SW480 (cell line): ENCODE measurements at regions not wholly inside any gene's neighbourhood (a gene's known extent, or its start where the extent isn't known, plus 50 kb on each side); places are given as distances from the start of the nearest gene placed in this dataset.

Source experiments
- DNase-seq: peaks from one replicate; pipeline ENCODE4 v3.0.0-alpha.2; 2016; ENCODE audit warnings: low spot score

DNA sequence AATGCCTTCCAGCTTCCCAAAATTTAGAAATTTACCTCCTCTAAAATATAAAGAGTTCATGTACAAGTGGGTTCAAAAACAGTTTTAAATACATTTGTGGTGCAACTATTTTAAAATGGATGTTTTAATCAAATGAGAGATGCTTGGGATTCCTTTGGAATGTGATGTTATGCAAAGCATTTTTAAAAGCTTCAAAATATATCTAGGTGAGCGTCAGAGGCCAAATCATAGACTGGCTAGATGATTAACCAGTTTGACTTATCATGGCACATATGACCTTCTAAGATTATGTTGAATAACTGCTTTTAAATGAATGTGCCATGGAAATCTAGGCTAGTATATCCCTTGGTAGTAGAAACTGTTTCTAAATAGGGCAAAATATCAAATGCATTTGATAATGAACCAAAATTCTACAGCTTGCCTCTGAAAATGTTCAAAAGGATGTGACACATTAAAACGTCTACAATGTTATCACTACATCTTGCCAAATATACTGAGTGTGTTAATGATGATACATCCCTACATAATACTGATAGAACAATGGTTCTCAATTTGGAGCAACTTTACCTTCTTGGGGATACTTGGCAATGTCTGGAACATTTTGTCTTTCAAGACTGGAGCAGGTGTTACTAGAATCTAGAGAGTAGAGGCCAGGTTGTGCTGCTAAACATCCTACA, 650.9 kb upstream of the ADGRL2 start:
- no peak for DNase-seq

DNA sequence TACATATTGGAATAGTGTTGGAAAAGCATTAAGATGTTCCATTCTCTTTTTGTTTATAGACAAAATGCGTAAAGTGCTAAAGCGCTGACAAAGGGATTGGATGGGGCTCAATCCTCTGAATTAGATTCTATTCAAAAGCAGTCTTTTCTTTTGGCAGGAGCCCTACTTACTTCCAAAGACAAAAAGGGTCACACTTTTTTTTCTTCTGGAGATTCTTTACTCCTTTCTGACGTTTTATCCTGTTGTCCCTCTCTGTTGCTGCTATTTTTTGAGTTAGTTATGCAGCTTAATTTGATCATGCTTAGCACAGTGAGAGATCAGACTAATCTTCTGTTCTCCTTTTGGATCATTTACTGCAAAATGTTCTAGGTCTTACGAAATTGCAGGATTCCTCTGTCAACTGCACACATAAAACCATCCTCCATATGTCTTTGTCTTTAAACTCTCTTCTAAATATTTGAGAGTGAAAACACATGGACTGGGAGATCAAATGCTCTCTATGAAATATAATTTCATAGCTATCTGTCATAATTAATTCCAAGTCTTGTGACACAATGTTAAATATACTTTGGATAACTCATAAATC, 656.4 kb upstream of the ADGRL2 start:
- DNase-seq = no peak

DNA sequence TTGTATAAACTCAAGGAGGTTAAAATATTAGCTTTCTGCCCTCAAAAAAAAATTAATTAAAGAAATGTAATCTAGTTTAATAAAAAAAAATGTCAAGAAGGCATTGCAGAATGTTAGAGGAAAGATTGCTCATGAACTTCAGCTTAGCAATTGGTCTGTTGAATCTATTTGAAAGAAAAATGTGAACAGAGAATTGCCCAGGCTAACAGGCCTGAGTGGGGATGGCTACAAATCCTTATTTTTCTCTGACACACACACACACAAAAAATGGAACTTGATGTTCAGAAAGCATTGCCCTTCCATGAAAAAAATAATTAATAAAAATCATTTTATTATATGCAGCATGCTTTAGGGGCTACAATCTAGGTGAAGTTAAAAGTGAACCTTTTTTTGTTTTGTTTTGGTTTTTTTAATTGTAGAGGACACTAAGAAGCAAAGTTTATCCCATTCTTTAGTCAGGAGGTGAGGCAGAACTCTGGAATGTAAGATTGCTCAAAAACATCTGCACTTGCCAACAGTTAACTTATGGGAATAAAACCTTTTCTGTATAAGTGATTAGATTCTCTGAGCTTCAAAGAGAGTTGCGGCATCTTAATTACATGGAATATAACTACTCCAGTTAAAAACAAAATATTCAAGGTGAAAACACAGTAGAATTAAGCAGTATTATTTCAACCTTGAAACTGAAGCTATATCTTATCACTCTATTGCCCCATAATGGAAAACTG, 658.5 kb upstream of the ADGRL2 start:
- no peak for DNase-seq

- no peak for DNase-seq
Observed at GRCh38 chr1:81135524-81135923, 665.2 kb upstream of the ADGRL2 start.

GRCh38 chr1:81129776-81130175, 671.0 kb upstream of the ADGRL2 start:
- DNase-seq = no peak

GRCh38 chr1:81129366-81129765, 671.4 kb upstream of the ADGRL2 start:
- DNase-seq = no peak

GRCh38 chr1:81128079-81128478, 672.7 kb upstream of the ADGRL2 start:
- no peak for DNase-seq

- no peak for DNase-seq
Observed at GRCh38 chr1:81126989-81127581, 673.6 kb upstream of the ADGRL2 start.

- no peak for DNase-seq
Observed at GRCh38 chr1:81125672-81126071, 675.1 kb upstream of the ADGRL2 start.

GRCh38 chr1:81121306-81121705, 679.4 kb upstream of the ADGRL2 start:
- DNase-seq = no peak

DNA sequence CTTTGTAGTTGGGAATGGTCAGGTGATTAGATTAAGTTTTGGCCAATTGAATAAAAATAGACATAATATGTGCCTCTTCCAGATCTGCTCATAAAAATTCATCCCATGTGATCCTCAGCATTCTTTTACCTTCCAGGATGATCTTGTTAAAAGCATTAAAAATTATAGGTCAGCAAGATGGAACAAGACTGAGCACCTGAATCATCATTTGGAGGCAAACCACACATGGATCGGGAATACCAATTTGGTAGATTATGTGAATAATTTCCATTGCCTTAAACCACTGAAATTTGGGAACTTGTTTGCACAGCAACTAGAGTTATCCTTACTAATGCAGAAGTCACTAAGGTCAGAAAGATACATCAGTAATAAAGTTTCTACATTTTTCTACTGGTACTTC, 681.4 kb upstream of the ADGRL2 start:
- DNase-seq = no peak

- DNase-seq = no peak
Observed at GRCh38 chr1:81118550-81118949, 682.2 kb upstream of the ADGRL2 start.

GRCh38 chr1:81115422-81115821, 685.3 kb upstream of the ADGRL2 start:
- DNase-seq = no peak

DNA sequence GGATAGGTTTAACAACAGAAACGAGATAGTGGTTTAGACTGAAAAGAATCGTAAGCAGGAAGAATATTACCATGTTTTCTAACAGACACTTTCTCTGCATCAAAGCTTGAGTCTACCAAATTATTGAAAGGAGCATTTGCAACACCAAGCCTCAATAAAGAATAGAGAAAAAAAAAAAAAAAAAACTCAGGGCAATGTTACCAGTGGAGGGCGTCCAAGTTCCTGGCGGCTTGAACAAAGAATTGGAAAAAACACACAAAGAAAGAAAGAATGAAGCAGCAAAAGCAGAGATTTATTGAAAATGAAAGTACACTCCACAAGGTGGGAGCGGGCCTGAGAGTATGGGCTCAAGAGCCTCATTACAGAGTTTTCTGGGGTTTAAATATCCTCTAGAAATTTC, 686.5 kb upstream of the ADGRL2 start:
- DNase-seq = no peak

DNA sequence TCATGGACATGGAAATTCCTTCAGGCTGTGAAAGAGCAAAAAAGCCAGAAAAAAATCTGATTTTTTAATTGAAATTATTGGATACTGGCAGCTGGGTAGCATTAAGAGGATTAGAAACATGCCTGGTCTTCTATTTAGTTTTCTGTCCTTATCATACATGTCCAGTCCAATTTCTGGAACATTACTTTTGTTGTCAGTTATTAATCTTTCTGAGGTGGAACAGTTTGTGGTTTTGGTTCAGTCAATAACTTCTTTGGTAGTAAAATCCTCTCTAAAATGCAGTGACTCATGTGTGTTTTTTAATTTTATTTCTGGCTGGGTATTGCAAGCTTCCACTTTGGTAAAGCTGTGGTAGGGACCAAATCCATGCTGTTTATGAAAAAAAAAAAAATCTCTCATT, 687.0 kb upstream of the ADGRL2 start:
- no peak for DNase-seq

DNA sequence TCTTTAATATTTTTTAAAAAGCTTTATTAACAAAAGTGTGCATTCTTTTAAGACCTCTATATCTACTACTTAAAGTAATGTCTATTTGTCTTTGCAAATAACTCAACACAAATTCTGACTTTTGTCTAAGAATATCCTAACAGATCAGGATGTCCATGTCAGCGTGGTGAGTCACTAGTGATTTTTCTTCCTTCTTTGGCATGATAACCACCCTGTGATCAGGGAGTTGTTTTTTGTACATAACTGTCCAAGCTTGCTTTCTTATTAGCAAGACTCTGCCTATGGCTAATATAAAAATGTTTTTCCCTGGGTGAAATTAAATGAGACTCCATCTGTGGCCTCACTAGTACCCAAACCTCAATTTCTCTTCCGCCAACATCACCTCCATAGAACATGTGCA, 688.9 kb upstream of the ADGRL2 start:
- no peak for DNase-seq

GRCh38 chr1:81109038-81109437, 691.7 kb upstream of the ADGRL2 start:
- DNase-seq = no peak

DNA sequence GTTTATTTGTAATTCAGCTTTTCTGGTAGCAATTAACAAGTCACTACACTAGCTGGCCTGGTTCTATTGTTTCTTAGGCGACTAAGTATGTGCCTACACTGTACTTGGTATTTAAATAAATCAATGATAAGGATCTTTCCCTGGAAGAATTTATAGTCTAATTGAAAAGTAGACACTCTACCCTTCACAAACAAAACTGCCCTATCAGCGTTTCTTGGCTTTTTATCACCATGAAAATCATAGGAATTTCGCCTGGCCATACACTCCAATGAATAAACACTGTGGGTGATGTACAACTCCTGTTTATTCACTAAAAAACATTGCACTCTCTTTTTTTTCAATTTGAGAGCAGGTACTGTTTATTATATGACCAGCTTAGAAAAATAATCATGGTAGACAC, 702.9 kb upstream of the ADGRL2 start:
- DNase-seq = no peak

DNA sequence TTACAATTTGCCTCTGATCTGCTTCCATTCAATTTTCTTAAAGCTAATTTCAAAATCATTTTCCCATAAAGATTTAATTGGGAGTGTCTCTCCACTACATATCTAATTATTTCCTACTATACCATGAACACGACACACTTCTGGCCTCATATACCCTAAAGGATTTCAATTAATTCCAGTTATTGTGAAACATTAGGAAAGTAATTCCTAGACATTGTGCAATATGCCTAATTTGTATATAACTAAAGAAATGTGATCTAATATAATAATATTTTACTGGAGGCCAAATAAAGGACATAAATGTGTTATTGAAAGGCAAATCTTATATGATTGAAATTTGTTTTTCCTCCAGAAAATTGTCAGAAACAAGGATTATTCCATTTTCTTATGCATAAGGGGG, 727.2 kb upstream of the ADGRL2 start:
- no peak for DNase-seq

DNA sequence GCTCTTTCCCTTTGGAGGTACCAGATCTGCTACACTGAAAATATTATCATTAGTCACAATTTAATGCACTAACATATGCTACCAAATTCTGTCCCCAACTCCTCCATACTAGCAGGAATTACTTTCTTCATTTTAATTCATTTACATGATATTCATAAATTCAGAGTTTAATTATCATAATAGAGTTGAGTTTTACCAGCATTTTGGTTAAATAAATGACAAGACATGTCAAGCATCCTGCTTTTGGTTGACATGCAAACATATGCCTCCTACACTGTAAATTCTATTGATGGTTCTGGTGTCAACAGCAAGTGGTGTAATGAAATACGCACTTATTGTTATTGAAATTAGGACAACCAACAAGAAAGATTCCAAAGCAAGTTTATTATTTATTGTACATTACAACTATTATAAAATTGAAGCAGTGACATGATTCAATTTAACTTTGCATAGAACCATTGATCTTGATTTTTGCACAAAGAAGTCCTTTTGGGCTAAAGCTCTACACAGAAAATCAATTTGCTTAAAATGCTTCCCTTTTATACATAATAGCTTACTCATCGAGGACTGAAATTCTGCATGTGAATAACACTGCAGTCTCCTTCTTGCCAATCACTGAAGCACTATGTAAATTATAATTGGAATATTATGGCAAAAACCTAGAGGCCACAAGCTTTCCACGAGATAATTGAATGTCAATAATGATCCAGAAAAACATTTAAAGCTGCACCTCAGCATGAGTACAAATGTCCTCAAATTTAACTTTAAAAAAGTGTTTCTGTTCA, 728.6 kb upstream of the ADGRL2 start:
- DNase-seq = no peak

DNA sequence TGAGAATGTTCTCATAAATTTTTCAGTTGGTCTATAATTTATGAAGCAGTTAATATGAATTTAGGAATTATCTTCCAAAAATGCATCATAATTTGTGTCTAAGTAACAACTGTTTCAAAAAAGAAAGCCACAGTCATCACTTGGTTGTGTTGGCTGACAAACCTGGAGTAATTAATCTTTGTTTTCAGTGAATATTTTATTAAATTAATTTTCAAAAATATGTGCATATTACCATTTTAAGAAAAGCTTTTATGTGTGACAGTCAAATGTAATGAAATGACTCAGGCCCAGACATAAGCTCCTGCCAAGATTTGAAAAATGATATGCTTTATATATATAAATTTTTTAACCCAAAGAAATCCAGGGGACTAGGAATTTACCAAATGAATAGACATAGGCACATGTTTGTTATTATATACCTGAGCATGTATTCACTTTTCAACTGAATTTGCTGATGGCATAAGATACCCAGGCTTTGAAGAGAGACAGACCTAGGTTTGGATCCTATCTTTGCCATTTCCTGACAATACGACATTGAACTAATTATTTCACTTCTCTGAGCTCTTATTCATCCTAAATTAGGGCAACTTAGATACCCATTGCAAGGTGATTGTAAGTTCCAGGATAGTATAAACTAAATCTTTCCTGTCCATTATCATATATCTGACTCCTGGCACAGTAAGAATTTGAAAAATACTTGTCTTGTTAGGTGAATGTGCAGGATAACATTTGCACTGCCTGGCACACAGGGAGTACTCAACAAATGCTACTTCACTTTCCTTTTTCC, 729.5 kb upstream of the ADGRL2 start:
- DNase-seq = no peak

DNA sequence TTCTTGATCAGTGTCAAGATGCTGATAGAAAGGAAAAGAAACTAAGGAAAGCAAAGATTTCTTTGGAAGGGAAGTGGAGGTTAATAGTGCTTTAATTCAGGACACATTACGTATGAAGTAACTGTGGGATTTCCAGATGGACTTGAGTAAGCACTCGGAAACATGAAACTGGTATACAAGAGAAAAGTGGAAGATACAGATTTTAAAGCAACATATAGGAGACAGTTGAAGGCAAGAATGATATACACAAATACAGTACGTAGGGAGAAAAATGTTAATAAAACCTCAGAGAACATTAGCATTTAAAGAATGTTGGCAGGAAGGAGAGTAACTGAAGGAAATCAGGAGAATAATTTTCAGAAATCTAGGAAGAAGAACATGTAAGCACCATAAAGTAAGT, 730.9 kb upstream of the ADGRL2 start:
- no peak for DNase-seq
